ENCODE measurements at regions not wholly inside any gene's neighbourhood (a gene's known extent, or its start where the extent isn't known, plus 50 kb on each side); places are given as distances from the start of the nearest gene placed in this dataset.

- no peak overlapping the region for H3K4me3 ChIP-seq
- H3K4me1 ChIP-seq = no peaks in the 10 kb centered on the region
- no peaks in the 10 kb centered on the region for H3K9me3 ChIP-seq
- 87 to 95% methylated on average over 4 of the region's 4 CpGs for WGBS, 2 donors
- intact Hi-C loops (cut with DNase I; ENCODE audit: low total_unique reads) = no loop called here
- DNase-seq = no peak
- H3K36me3 ChIP-seq (ENCODE audit: low read depth, missing control alignments) = no peaks in the 10 kb centered on the region
- no peak overlapping the region for H3K27ac ChIP-seq
- no peaks in the 10 kb centered on the region for H3K27me3 ChIP-seq
- TF ChIP-seq POLR2A (IDR thresholded peaks at IDR 0.05) = no peak
- no peak for TF ChIP-seq CTCF (IDR thresholded peaks at IDR 0.05)
Observed at GRCh38 chr18:24793742-24794141, 333.3 kb downstream of the HRH4 start.

GRCh38 chr18:24795129-24795528 is 334.7 kb downstream of the HRH4 start:
- Histone ChIP-seq H3K4me3 (no peak overlapping the region), H3K36me3 (ENCODE audit: low read depth, missing control alignments) (no peaks in the 10 kb centered on the region), H3K4me1 (no peaks in the 10 kb centered on the region), H3K27me3 (no peaks in the 10 kb centered on the region), H3K27ac (no peak overlapping the region), H3K9me3 (no peaks in the 10 kb centered on the region)
- WGBS, 2 donors = 93 to 98% methylated on average over 2 of the region's 2 CpGs
- TF ChIP-seq POLR2A (IDR thresholded peaks at IDR 0.05) (no peak), CTCF (IDR thresholded peaks at IDR 0.05) (no peak)
- intact Hi-C loops (cut with DNase I; ENCODE audit: low total_unique reads) = no loop called here
- no peak for DNase-seq

DNA sequence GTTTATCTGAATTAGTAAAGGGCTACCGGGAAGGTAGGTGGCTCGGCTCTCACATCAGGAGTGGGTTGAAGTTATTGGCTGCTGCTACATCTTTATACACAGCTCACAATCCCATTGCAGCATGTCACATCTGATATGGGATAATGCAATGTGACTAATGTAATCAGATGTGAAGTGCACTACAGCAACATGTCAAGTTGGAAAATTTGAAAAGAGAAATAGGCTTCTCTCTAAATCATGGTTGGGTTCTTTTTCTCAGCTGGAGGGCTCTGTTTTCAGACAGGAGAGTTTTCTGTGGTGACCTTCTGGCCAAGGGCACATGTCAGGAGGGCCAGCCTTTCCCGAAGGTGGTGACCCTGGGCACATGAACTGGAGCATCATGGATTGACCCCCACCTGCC is 337.5 kb downstream of the HRH4 start:
- no peaks in the 10 kb centered on the region for H3K9me3 ChIP-seq
- H3K36me3 ChIP-seq (ENCODE audit: low read depth, missing control alignments) = no peaks in the 10 kb centered on the region
- H3K27ac ChIP-seq = no peak overlapping the region
- 79 to 80% methylated on average over 3 of the region's 3 CpGs for WGBS, 2 donors
- no peak overlapping the region for H3K4me3 ChIP-seq
- H3K27me3 ChIP-seq = no peaks in the 10 kb centered on the region
- intact Hi-C loops (cut with DNase I; ENCODE audit: low total_unique reads) = no loop called here
- H3K4me1 ChIP-seq = no peaks in the 10 kb centered on the region
- no peak for TF ChIP-seq CTCF (IDR thresholded peaks at IDR 0.05)
- TF ChIP-seq POLR2A (IDR thresholded peaks at IDR 0.05) = no peak
- no peak for DNase-seq

- Histone ChIP-seq H3K9me3 (no peaks in the 10 kb centered on the region), H3K36me3 (ENCODE audit: low read depth, missing control alignments) (no peaks in the 10 kb centered on the region), H3K4me3 (no peak overlapping the region), H3K27ac (no peak overlapping the region), H3K27me3 (no peaks in the 10 kb centered on the region), H3K4me1 (no peaks in the 10 kb centered on the region)
- TF ChIP-seq CTCF (IDR thresholded peaks at IDR 0.05) (no peak), POLR2A (IDR thresholded peaks at IDR 0.05) (no peak)
- DNase-seq = no peak
- intact Hi-C loops (cut with DNase I; ENCODE audit: low total_unique reads) = no loop called here
- WGBS, 2 donors = 86 to 89% methylated on average over 1 of the region's 1 CpG
Observed at GRCh38 chr18:24799176-24799575, 338.7 kb downstream of the HRH4 start.

- WGBS, 2 donors = 77 to 84% methylated on average over 4 of the region's 4 CpGs
- Histone ChIP-seq H3K9me3 (no peaks in the 10 kb centered on the region), H3K4me1 (no peaks in the 10 kb centered on the region), H3K27ac (no peak overlapping the region), H3K4me3 (no peak overlapping the region), H3K36me3 (ENCODE audit: low read depth, missing control alignments) (no peaks in the 10 kb centered on the region), H3K27me3 (no peaks in the 10 kb centered on the region)
- intact Hi-C loops (cut with DNase I; ENCODE audit: low total_unique reads) = no loop called here
- TF ChIP-seq POLR2A (IDR thresholded peaks at IDR 0.05) (no peak), CTCF (IDR thresholded peaks at IDR 0.05) (no peak)
- DNase-seq = no peak
Observed at GRCh38 chr18:24799720-24800119, 339.3 kb downstream of the HRH4 start.

All from testis (tissue), 2 donors.